Stimulated activated CD8-positive, alpha-beta memory T cell treated with anti-CD3 and anti-CD28 coated beads, Interleukin-7, amount 100 ng/mL, for 48 hours (primary cell): ENCODE measurements at regions not wholly inside any gene's neighbourhood (a gene's known extent, or its start where the extent isn't known, plus 50 kb on each side); places are given as distances from the start of the nearest gene placed in this dataset.
A peak's percentile ranks its signal among the peaks of the same experiment; 100 is the strongest.
"Not testable (repeated sequence)": the region's sequence is repeated elsewhere in the genome, so short reads cannot be mapped to it uniquely, and the experiment has no call there.

Source experiments
- DNase-seq, 2 donors: peaks; one replicate each; pipeline ENCODE4 v3.0.0-alpha.2; 2020; ENCODE audit warnings: low read depth in 1 of 2; ENCODE audit errors: extremely low read depth in 1 of 2

- DNase-seq, result not testable (repeated sequence)
Measured at GRCh38 chr14:106750089-106750488, 1223.7 kb downstream of the TMEM121 start.

GRCh38 chr14:106753751-106754150, 1227.4 kb downstream of the TMEM121 start:
- DNase-seq, result not testable (repeated sequence)

- DNase-seq, result not testable (repeated sequence)
Measured at GRCh38 chr14:106757444-106757843, 1231.1 kb downstream of the TMEM121 start.

- DNase-seq, result not testable (repeated sequence)
Measured at GRCh38 chr14:106761886-106762816, 1235.8 kb downstream of the TMEM121 start.

- not testable (repeated sequence) for DNase-seq
Measured at GRCh38 chr14:106764968-106765369, 1238.6 kb downstream of the TMEM121 start.

GRCh38 chr14:106766145-106766544, 1239.8 kb downstream of the TMEM121 start:
- DNase-seq, result no peak

- peak; percentile 24 to 30 for DNase-seq
Measured at GRCh38 chr14:106766551-106767277, 1240.3 kb downstream of the TMEM121 start.

- not testable (repeated sequence) for DNase-seq
Measured at GRCh38 chr14:106768230-106768629, 1241.8 kb downstream of the TMEM121 start.

GRCh38 chr14:106768972-106769700, 1242.8 kb downstream of the TMEM121 start:
- not testable (repeated sequence) for DNase-seq

- not testable (repeated sequence) for DNase-seq
Measured at GRCh38 chr14:106770158-106770672, 1243.8 kb downstream of the TMEM121 start.

GRCh38 chr14:106774889-106775480, 1248.6 kb downstream of the TMEM121 start:
- DNase-seq, result peak; percentile 39 to 55

- no peak for DNase-seq
Measured at GRCh38 chr14:106776395-106776983, 1250.1 kb downstream of the TMEM121 start.

- DNase-seq, result no peak
Measured at GRCh38 chr14:106778986-106779385, 1252.6 kb downstream of the TMEM121 start.

- DNase-seq, result no peak
Measured at GRCh38 chr14:106786697-106787096, 1260.3 kb downstream of the TMEM121 start.

GRCh38 chr14:106787626-106788025, 1261.2 kb downstream of the TMEM121 start:
- no peak for DNase-seq

- no peak for DNase-seq
Measured at GRCh38 chr14:106788534-106788933, 1262.2 kb downstream of the TMEM121 start.

- DNase-seq, result no peak
Measured at GRCh38 chr14:106789318-106789717, 1262.9 kb downstream of the TMEM121 start.

- peak; percentile 60 to 78 for DNase-seq
Measured at GRCh38 chr14:106790189-106791036, 1264.0 kb downstream of the TMEM121 start.

- no peak for DNase-seq
Measured at GRCh38 chr14:106792543-106792942, 1266.2 kb downstream of the TMEM121 start.
